Mesenchymal stem cell (in vitro differentiated cells and primary cell): ENCODE measurements at regions not wholly inside any gene's neighbourhood (a gene's known extent, or its start where the extent isn't known, plus 50 kb on each side); places are given as distances from the start of the nearest gene placed in this dataset.

ENCODE experiments used
- DNase-seq: peaks from one replicate; pipeline ENCODE4 v3.0.0-alpha.2; 2013
- H2AFZ ChIP-seq: one replicate; pipeline ENCODE4 v1.6.1; 2013; ENCODE audit warnings: low read depth, mild to moderate bottlenecking, control low read depth, inconsistent platforms, low read length, moderate library complexity
- H2AK5ac ChIP-seq: 2 replicates; pipeline ENCODE4 v1.6.1; 2013; ENCODE audit warnings: low read length, moderate library complexity, mild to moderate bottlenecking, inconsistent platforms; ENCODE audit not compliant: severe bottlenecking
- H2BK120ac ChIP-seq: one replicate; pipeline ENCODE4 v1.6.1; 2013; ENCODE audit warnings: low read depth, mild to moderate bottlenecking, inconsistent platforms, low read length, moderate library complexity
- H2BK12ac ChIP-seq, 2 experiments: one replicate each; pipeline ENCODE4 v1.6.1; 2013; ENCODE audit warnings: inconsistent platforms in 2 of 2, low read length in 2 of 2, mild to moderate bottlenecking in 2 of 2, moderate library complexity in 2 of 2, control low read depth in 1 of 2
- H2BK15ac ChIP-seq: one replicate; pipeline ENCODE4 v1.6.1; 2013; ENCODE audit warnings: mild to moderate bottlenecking, low read depth, inconsistent platforms; ENCODE audit not compliant: poor library complexity, severe bottlenecking
- H2BK5ac ChIP-seq: 2 replicates; pipeline ENCODE4 v1.6.1; 2013; ENCODE audit warnings: low read depth, mild to moderate bottlenecking, low read length, control low read depth, inconsistent platforms; ENCODE audit not compliant: poor library complexity, severe bottlenecking
- H3K14ac ChIP-seq, 2 experiments: one replicate each; pipeline ENCODE4 v1.6.1; 2013; ENCODE audit warnings: inconsistent platforms in 2 of 2, low read length in 2 of 2, control low read depth in 1 of 2, mild to moderate bottlenecking in 1 of 2, moderate library complexity in 1 of 2
- H3K18ac ChIP-seq, 2 experiments: one replicate each; pipeline ENCODE4 v1.6.1; 2013; ENCODE audit warnings: inconsistent platforms in 2 of 2, low read length in 2 of 2, control low read depth in 1 of 2, low read depth in 1 of 2, mild to moderate bottlenecking in 1 of 2
- H3K23ac ChIP-seq, 2 experiments: one replicate each; pipeline ENCODE4 v1.6.1; 2013; ENCODE audit warnings: inconsistent platforms in 2 of 2, low read length in 2 of 2, mild to moderate bottlenecking in 2 of 2, moderate library complexity in 2 of 2, control low read depth in 1 of 2
- H3K27ac ChIP-seq: 2 replicates; pipeline ENCODE4 v1.5.1; 2013; ENCODE audit warnings: mild to moderate bottlenecking, moderate library complexity, low read length, control low read depth, inconsistent platforms; ENCODE audit not compliant: poor library complexity, severe bottlenecking
- H3K27me3 ChIP-seq, 2 experiments: 2 replicates each; pipeline versions ENCODE4 v1.6.1 to v1.7.0; 2013; ENCODE audit warnings: low read length in 2 of 2, mild to moderate bottlenecking in 2 of 2, moderate library complexity in 2 of 2, control low read depth in 1 of 2, inconsistent platforms in 1 of 2; ENCODE audit not compliant: control insufficient read depth in 1 of 2, insufficient read depth in 1 of 2
- H3K36me3 ChIP-seq, 2 experiments: 2 replicates each; pipeline versions ENCODE4 v1.6.1 to v1.7.0; 2013; ENCODE audit warnings: low read length in 2 of 2, control low read depth in 1 of 2, inconsistent platforms in 1 of 2, low read depth in 1 of 2, mild to moderate bottlenecking in 1 of 2; ENCODE audit not compliant: insufficient read depth in 2 of 2, control insufficient read depth in 1 of 2
- H3K4ac ChIP-seq, 2 experiments: one replicate each; pipeline ENCODE4 v1.6.1; 2013; ENCODE audit warnings: inconsistent platforms in 2 of 2, low read length in 2 of 2, mild to moderate bottlenecking in 2 of 2, moderate library complexity in 2 of 2, control low read depth in 1 of 2, low read depth in 1 of 2
- H3K4me1 ChIP-seq: 2 replicates; pipeline ENCODE4 v1.6.1; 2013; ENCODE audit warnings: low read depth, low read length, control low read depth; ENCODE audit not compliant: control insufficient read depth, insufficient read depth
- H3K4me2 ChIP-seq: 2 replicates; pipeline ENCODE4 v1.6.1; 2013; ENCODE audit warnings: low read length, mild to moderate bottlenecking, inconsistent platforms; ENCODE audit not compliant: poor library complexity, severe bottlenecking
- H3K4me3 ChIP-seq, 2 experiments: 2 replicates each; pipeline versions ENCODE4 v1.5.1 to v1.7.0; 2013; ENCODE audit warnings: low read length in 2 of 2, mild to moderate bottlenecking in 2 of 2, control low read depth in 1 of 2, low read depth in 1 of 2; ENCODE audit not compliant: insufficient read depth in 1 of 2
- H3K79me1 ChIP-seq: replicated peaks from 2 replicates; pipeline ENCODE4 v1.6.1; 2013; ENCODE audit warnings: mild to moderate bottlenecking, control low read depth, low read length, inconsistent platforms; ENCODE audit not compliant: poor library complexity, severe bottlenecking
- H3K9ac ChIP-seq: 2 replicates; pipeline ENCODE4 v1.7.0; 2013; ENCODE audit warnings: mild to moderate bottlenecking, low read length, moderate library complexity
- H3K9me3 ChIP-seq: 2 replicates; pipeline ENCODE4 v1.7.0; 2013; ENCODE audit warnings: mild to moderate bottlenecking, low read length; ENCODE audit not compliant: control insufficient read depth
- H4K8ac ChIP-seq: one replicate; pipeline ENCODE4 v1.6.1; 2013; ENCODE audit warnings: inconsistent platforms, mild to moderate bottlenecking, low read length, moderate library complexity
- H4K91ac ChIP-seq: one replicate; pipeline ENCODE4 v1.6.1; 2013; ENCODE audit warnings: mild to moderate bottlenecking, low read length, inconsistent platforms
- WGBS: methylation state at CpG from one replicate; pipeline ENCODE4 v1.1.7; 2013; ENCODE audit warnings: mixed read lengths; 5-methylcytosine and 5-hydroxymethylcytosine counted together

DNA sequence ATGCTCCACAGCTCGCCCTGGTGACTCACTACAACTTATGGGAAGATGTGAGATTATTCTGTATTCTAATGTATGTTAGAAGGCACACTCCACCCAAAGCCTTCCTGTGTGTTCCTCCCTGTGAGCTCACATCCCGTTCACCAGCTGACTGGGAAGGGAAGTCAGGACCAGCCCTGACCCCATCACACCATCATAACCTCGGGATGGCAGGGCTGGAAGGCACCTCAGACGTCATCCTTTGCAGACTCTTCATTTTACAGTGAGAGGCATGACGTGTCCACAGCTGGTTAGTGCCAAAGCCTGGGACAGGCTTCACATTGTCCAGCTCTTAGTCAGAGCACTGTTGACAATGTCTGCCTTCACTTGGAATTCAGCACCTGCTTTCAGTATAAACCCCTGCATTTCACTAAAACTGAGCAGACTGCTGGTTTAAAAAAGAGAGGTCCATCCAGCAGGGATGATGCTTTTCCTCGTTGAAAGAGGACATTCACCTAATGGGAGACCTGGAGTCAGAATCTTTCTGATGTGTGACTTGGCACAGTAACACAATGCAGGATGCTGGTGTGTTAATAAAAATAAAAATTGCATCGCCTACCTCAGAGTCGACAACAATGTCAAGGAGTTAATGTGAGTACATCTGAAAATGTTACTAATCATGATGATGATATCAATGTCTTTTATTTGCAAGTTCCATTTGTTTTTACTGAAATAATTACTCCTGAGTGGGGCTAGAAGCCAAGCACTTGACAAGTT lies 418.0 kb upstream of the TNP1 start:
- Histone ChIP-seq H2BK5ac (no peak overlapping the region), H3K4me2 (no peak overlapping the region), H4K8ac (no peak overlapping the region), H2BK15ac (no peak overlapping the region), H3K23ac (no peak overlapping the region), H3K4me1 (peaks cover 9% of the 10 kb centered on the region), H3K36me3 (no peaks in the 10 kb centered on the region), H3K4me3 (no peak overlapping the region), H3K9ac (peak overlapping the region; percentile 77), H3K27ac (no peak overlapping the region), H3K79me1 (no peaks in the 10 kb centered on the region), H3K9me3 (no peaks in the 10 kb centered on the region), H4K91ac (peak overlapping the region; percentile 1), H2BK120ac (no peak overlapping the region), H2AK5ac (no peak overlapping the region), H3K4ac (no peak overlapping the region), H3K18ac (peak overlapping the region in 1 of 2 experiments; percentile 45), H2BK12ac (peak overlapping the region in 1 of 2 experiments; percentile 66), H2AFZ (no peak overlapping the region), H3K14ac (no peak overlapping the region), H3K27me3 (no peaks in the 10 kb centered on the region)
- DNase-seq, result peak; percentile 98
- WGBS, result 27% methylated on average over 8 of the region's 8 CpGs

GRCh38 chr2:217276433-217276832 lies 416.6 kb upstream of the TNP1 start:
- no peak for DNase-seq
- H3K4me2 ChIP-seq, result no peak overlapping the region
- 100% methylated on average over 3 of the region's 4 CpGs for WGBS

DNA sequence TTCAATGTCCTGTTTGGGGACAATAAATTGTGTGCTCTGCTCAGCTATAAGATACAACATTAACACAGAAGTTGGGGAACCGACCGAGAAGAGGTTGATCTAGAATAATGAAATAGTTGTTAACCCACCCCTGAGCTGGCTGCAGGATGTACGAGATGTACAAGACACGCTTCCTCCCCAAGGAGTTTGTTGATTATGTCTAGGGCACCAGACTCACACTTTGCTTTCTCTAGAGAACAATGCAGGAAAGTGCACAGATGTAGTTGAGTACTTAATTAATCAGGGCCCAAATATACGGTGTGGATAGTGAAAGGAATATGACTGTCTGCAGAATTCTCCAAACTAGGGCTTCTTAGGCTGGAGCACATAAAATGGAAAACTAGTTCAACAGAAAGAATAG lies 415.2 kb upstream of the TNP1 start:
- WGBS, result 82% methylated on average over 5 of the region's 5 CpGs
- Histone ChIP-seq H2BK120ac (no peak overlapping the region), H2BK15ac (no peak overlapping the region), H3K9me3 (no peaks in the 10 kb centered on the region), H3K4ac (no peak overlapping the region), H3K23ac (no peak overlapping the region), H4K91ac (no peak overlapping the region), H2AK5ac (no peak overlapping the region), H3K79me1 (no peaks in the 10 kb centered on the region), H4K8ac (no peak overlapping the region), H3K27me3 (no peaks in the 10 kb centered on the region), H3K27ac (no peak overlapping the region), H3K18ac (peak overlapping the region in 1 of 2 experiments; percentile 38), H3K4me2 (no peak overlapping the region), H2BK12ac (no peak overlapping the region), H3K4me3 (no peak overlapping the region), H2AFZ (no peak overlapping the region), H3K4me1 (peaks cover 5% of the 10 kb centered on the region), H3K9ac (no peak overlapping the region), H3K14ac (no peak overlapping the region), H2BK5ac (no peak overlapping the region), H3K36me3 (no peaks in the 10 kb centered on the region)
- no peak for DNase-seq

More at GRCh38 chr2:217276433-217276832, 416.6 kb upstream of the TNP1 start:
- H3K27ac ChIP-seq, result no peak overlapping the region
- H3K4me3 ChIP-seq, result no peak overlapping the region
- H4K8ac ChIP-seq, result no peak overlapping the region
- no peaks in the 10 kb centered on the region for H3K36me3 ChIP-seq
- H2BK120ac ChIP-seq, result no peak overlapping the region
- no peak overlapping the region for H3K14ac ChIP-seq
- H4K91ac ChIP-seq, result no peak overlapping the region
- no peak overlapping the region for H2BK5ac ChIP-seq
- no peaks in the 10 kb centered on the region for H3K79me1 ChIP-seq
- H2BK15ac ChIP-seq, result no peak overlapping the region
- H3K9ac ChIP-seq, result no peak overlapping the region
- H2BK12ac ChIP-seq, result no peak overlapping the region
- no peak overlapping the region for H2AFZ ChIP-seq
- no peak overlapping the region for H2AK5ac ChIP-seq
- H3K4ac ChIP-seq, result no peak overlapping the region
- H3K9me3 ChIP-seq, result no peaks in the 10 kb centered on the region
- H3K23ac ChIP-seq, result no peak overlapping the region
- H3K27me3 ChIP-seq, result no peaks in the 10 kb centered on the region
- no peak overlapping the region for H3K18ac ChIP-seq
- peaks cover 9% of the 10 kb centered on the region for H3K4me1 ChIP-seq

DNA sequence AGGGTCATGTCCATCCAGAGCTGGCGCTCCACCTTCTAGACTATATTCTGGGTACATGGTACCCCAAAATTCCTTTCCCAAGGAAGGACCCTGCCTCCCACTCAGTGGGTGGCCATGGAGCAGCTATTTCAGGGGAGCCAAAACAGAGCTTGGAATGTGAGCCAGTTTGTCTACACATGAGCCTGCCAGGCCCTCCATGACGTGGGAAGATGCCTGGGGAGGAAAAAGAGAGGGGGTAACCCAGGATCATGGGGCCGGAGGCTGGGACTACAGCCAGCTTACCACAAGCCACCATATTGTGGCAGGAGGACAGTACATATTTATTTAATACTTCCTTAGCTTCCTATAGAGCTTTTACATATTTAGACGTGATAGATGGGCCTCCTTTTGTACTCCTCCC lies 414.7 kb upstream of the TNP1 start:
- Histone ChIP-seq H3K9me3 (no peaks in the 10 kb centered on the region), H3K79me1 (no peaks in the 10 kb centered on the region), H4K91ac (no peak overlapping the region), H2AK5ac (no peak overlapping the region), H2AFZ (no peak overlapping the region), H2BK5ac (no peak overlapping the region), H4K8ac (no peak overlapping the region), H3K18ac (no peak overlapping the region), H3K4me2 (no peak overlapping the region), H3K4ac (no peak overlapping the region), H2BK15ac (no peak overlapping the region), H3K27ac (no peak overlapping the region), H3K27me3 (no peaks in the 10 kb centered on the region), H3K4me3 (no peak overlapping the region), H3K14ac (no peak overlapping the region), H3K9ac (no peak overlapping the region), H2BK12ac (peak overlapping the region in 1 of 2 experiments; percentile 55), H3K23ac (no peak overlapping the region), H2BK120ac (no peak overlapping the region), H3K4me1 (peaks cover 5% of the 10 kb centered on the region), H3K36me3 (no peaks in the 10 kb centered on the region)
- DNase-seq, result no peak
- WGBS, result 96% methylated on average over 2 of the region's 4 CpGs
